GM04504 (cell line): ENCODE measurements at regions not wholly inside any gene's neighbourhood (a gene's known extent, or its start where the extent isn't known, plus 50 kb on each side); places are given as distances from the start of the nearest gene placed in this dataset.
"Not testable (repeated sequence)": the region's sequence is repeated elsewhere in the genome, so short reads cannot be mapped to it uniquely, and the experiment has no call there.

Experiments
- DNase-seq: peaks from one replicate; pipeline ENCODE4 v3.0.0-alpha.2; 2012; ENCODE audit warnings: low read depth

GRCh38 chr2:13604951-13605661, 888.4 kb downstream of the TRIB2 start:
- DNase-seq, result no peak

- no peak for DNase-seq
Measured at GRCh38 chr2:13607139-13607538, 890.4 kb downstream of the TRIB2 start.

- no peak for DNase-seq
Measured at GRCh38 chr2:13611939-13612338, 895.2 kb downstream of the TRIB2 start.

GRCh38 chr2:13616059-13616458, 899.3 kb downstream of the TRIB2 start:
- DNase-seq, result no peak

GRCh38 chr2:13616616-13617015, 899.9 kb downstream of the TRIB2 start:
- DNase-seq, result no peak

- no peak for DNase-seq
Measured at GRCh38 chr2:13628122-13628521, 911.4 kb downstream of the TRIB2 start.

GRCh38 chr2:13638181-13638580, 921.4 kb downstream of the TRIB2 start:
- peak; percentile 53 for DNase-seq

- no peak for DNase-seq
Measured at GRCh38 chr2:13649918-13650317, 933.2 kb downstream of the TRIB2 start.

- no peak for DNase-seq
Measured at GRCh38 chr2:13650586-13651180, 933.9 kb downstream of the TRIB2 start.

GRCh38 chr2:13651684-13652131, 935.0 kb downstream of the TRIB2 start:
- no peak for DNase-seq

GRCh38 chr2:13652531-13653313, 936.0 kb downstream of the TRIB2 start:
- peak; percentile 33 for DNase-seq

GRCh38 chr2:13654416-13654815, 937.7 kb downstream of the TRIB2 start:
- DNase-seq, result no peak

- no peak for DNase-seq
Measured at GRCh38 chr2:13660231-13660630, 943.5 kb downstream of the TRIB2 start.

- DNase-seq, result no peak
Measured at GRCh38 chr2:13662055-13662454, 945.3 kb downstream of the TRIB2 start.

GRCh38 chr2:13666582-13667414, 950.1 kb downstream of the TRIB2 start:
- DNase-seq, result no peak

- no peak for DNase-seq
Measured at GRCh38 chr2:13667415-13667757, 950.6 kb downstream of the TRIB2 start.

- no peak for DNase-seq
Measured at GRCh38 chr2:13669607-13670006, 952.9 kb downstream of the TRIB2 start.

- not testable (repeated sequence) for DNase-seq
Measured at GRCh38 chr2:13673821-13674220, 957.1 kb downstream of the TRIB2 start.

- no peak for DNase-seq
Measured at GRCh38 chr2:13676269-13676668, 956.2 kb upstream of the LRATD1 start.

- DNase-seq, result no peak
Measured at GRCh38 chr2:13681936-13682335, 950.6 kb upstream of the LRATD1 start.

- no peak for DNase-seq
Measured at GRCh38 chr2:13682540-13683272, 949.8 kb upstream of the LRATD1 start.

- no peak for DNase-seq
Measured at GRCh38 chr2:13686262-13686661, 946.3 kb upstream of the LRATD1 start.
